Ovary (tissue), 3 donors: ENCODE measurements at regions not wholly inside any gene's neighbourhood (a gene's known extent, or its start where the extent isn't known, plus 50 kb on each side); places are given as distances from the start of the nearest gene placed in this dataset.

Experiments used
- EP300 ChIP-seq: sonication (generic); formaldehyde crosslinking; IDR thresholded peaks from one replicate; pipeline ENCODE4 v1.6.1; 2017; ENCODE audit warnings: antibody characterized with exemption
- TF ChIP-seq, protein P1 (sequence below), 3 donors: fragments of 450-650 bp in 2 of 3; fragments of 200-600 bp in 1 of 3; IDR thresholded peaks; one replicate each; pipeline versions ENCODE4 v1.5.1 to v1.8.0; 2016 to 2022; ENCODE audit warnings: antibody characterized with exemption in 3 of 3, mild to moderate bottlenecking in 1 of 3
- donor health status: DM: no; HTN: no; CAD: no.

DNA sequence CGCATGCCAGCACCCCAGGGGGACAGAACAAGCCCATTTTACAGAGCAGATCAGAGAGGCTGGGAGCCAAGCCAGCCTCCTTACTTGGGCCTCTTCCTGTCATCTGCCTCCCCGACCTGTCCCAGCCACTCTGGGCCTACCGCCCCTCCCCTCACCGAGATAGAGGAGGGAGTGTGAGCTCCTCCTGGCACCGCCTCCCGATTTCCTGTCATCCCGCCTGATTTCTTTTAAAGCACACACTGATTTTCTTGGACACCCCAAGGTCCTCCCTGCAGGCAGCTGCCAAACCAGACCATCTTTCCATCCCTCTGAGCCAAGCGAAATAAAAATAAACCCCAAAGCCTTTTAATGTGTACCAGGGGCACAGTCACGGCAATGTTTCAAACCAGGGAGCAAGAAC, 108.4 kb downstream of the RFLNA start:
- TF ChIP-seq, protein P1, sequence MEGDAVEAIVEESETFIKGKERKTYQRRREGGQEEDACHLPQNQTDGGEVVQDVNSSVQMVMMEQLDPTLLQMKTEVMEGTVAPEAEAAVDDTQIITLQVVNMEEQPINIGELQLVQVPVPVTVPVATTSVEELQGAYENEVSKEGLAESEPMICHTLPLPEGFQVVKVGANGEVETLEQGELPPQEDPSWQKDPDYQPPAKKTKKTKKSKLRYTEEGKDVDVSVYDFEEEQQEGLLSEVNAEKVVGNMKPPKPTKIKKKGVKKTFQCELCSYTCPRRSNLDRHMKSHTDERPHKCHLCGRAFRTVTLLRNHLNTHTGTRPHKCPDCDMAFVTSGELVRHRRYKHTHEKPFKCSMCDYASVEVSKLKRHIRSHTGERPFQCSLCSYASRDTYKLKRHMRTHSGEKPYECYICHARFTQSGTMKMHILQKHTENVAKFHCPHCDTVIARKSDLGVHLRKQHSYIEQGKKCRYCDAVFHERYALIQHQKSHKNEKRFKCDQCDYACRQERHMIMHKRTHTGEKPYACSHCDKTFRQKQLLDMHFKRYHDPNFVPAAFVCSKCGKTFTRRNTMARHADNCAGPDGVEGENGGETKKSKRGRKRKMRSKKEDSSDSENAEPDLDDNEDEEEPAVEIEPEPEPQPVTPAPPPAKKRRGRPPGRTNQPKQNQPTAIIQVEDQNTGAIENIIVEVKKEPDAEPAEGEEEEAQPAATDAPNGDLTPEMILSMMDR (IDR thresholded peaks at IDR 0.05), result no peak
- TF ChIP-seq EP300, result no peak
